CD4-positive, alpha-beta T cell (primary cell): ENCODE measurements at regions not wholly inside any gene's neighbourhood (a gene's known extent, or its start where the extent isn't known, plus 50 kb on each side); places are given as distances from the start of the nearest gene placed in this dataset.

ENCODE experiments used
- ATAC-seq: fragments of 200-7000 bp; cut with Tn5 transposase; one replicate; pipeline ENCODE4 v1.10.0; 2022; ENCODE audit warnings: mild to moderate bottlenecking; ENCODE audit not compliant: poor library complexity
- CTCF ChIA-PET: fragments of 350-600 bp; sonication (Branson Sonifier 250); formaldehyde crosslinking; loops from one replicate; lab custom pipeline; 2021; ENCODE audit warnings: antibody characterized with exemption, inconsistent platforms; lab: Charles Lee
- POLR2A ChIA-PET: fragments of 350-600 bp; sonication (Branson Sonifier 250); formaldehyde crosslinking; loops from one replicate; lab custom pipeline; 2021; ENCODE audit warnings: antibody characterized with exemption, inconsistent platforms; lab: Charles Lee
- DNase-seq, 14 experiments: peaks; one replicate each; pipeline ENCODE4 v3.0.0-alpha.2; 2013 to 2020; ENCODE audit warnings: mixed read lengths in 2 of 14
- H3K27ac ChIP-seq, 2 donors: one replicate each; pipeline versions ENCODE4 v1.5.1 to v1.7.0; 2013; ENCODE audit warnings: low read length in 2 of 2, low read depth in 1 of 2, mild to moderate bottlenecking in 1 of 2
- H3K27me3 ChIP-seq, 2 experiments: 1 replicate in 1 of 2; 2 replicates in 1 of 2; pipeline versions ENCODE4 v1.6.1 to v1.7.0; 2013; ENCODE audit warnings: low read length in 2 of 2, control low read depth in 1 of 2, mild to moderate bottlenecking in 1 of 2, moderate library complexity in 1 of 2; ENCODE audit not compliant: insufficient read depth in 2 of 2, control insufficient read depth in 1 of 2
- H3K36me3 ChIP-seq: one replicate; pipeline ENCODE4 v1.6.1; 2013; ENCODE audit warnings: low read length, control low read depth; ENCODE audit not compliant: insufficient read depth
- H3K4me1 ChIP-seq: one replicate; pipeline ENCODE4 v1.6.1; 2013; ENCODE audit warnings: low read length, control low read depth; ENCODE audit not compliant: insufficient read depth
- H3K4me3 ChIP-seq: one replicate; pipeline ENCODE4 v1.5.1; 2013; ENCODE audit warnings: mild to moderate bottlenecking, low read length, moderate library complexity
- H3K9me3 ChIP-seq, 2 experiments: 1 replicate in 1 of 2; 2 replicates in 1 of 2; pipeline versions ENCODE4 v1.6.1 to v1.7.0; 2013; ENCODE audit warnings: low read length in 2 of 2, mild to moderate bottlenecking in 2 of 2, control low read depth in 1 of 2, moderate library complexity in 1 of 2; ENCODE audit not compliant: control insufficient read depth in 1 of 2, insufficient read depth in 1 of 2
- H3K27ac Mint-ChIP-seq: one replicate; pipeline ENCODE4 v1.8.0; 2020; ENCODE audit warnings: mixed read lengths
- H3K27me3 Mint-ChIP-seq: one replicate; pipeline ENCODE4 v1.8.0; 2021; ENCODE audit warnings: mixed read lengths
- H3K36me3 Mint-ChIP-seq: one replicate; pipeline ENCODE4 v1.8.0; 2021; ENCODE audit warnings: low read depth, mixed read lengths
- H3K4me1 Mint-ChIP-seq: one replicate; pipeline ENCODE4 v1.8.0; 2021; ENCODE audit warnings: low read depth, mixed read lengths
- H3K4me3 Mint-ChIP-seq: one replicate; pipeline ENCODE4 v1.8.0; 2020; ENCODE audit warnings: mild to moderate bottlenecking, mixed read lengths
- H3K9me3 Mint-ChIP-seq: one replicate; pipeline ENCODE4 v1.8.0; 2020; ENCODE audit warnings: mixed read lengths
- intact Hi-C, 2 experiments: fragments of 100-400 bp; cut with DNase I in 1 of 2; cut with micrococcal nuclease in 1 of 2; formaldehyde crosslinking; loops; one replicate each; pipeline versions ENCODE4 v1.15.1 to v1.9.0; 2023 to 2025; cut with DNase I, micrococcal nuclease
- TF ChIP-seq, protein P1 (sequence below): fragments of 200-600 bp; IDR thresholded peaks from one replicate; pipeline ENCODE4 v1.8.0; 2022; ENCODE audit warnings: antibody characterized with exemption, mild to moderate bottlenecking

DNA sequence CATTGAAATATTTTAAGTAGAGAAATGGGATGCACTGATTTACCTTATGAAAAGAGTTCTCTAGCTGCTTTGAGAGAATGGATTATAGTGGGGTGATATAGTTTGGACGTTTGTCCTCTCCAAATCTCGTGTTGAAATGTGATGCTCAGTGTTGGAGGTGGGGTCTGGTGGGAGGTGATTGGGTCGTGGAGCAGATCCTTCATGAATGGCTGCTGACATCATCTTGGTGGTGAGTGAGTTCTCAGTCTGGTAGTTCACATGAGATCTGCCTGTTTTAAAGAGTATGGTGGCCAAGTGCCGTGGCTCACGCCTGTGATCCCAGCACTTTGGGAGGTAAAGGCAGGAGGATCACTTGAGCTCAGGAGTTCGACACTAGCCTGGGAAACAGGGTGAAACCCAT lies 58.7 kb upstream of the SH3RF3 start:
- CTCF ChIA-PET, result no interaction called here
- Mint-ChIP-seq H3K36me3 (no peaks in the 10 kb centered on the region), H3K9me3 (no peaks in the 10 kb centered on the region), H3K27ac (no peak overlapping the region), H3K4me1 (peaks cover 16% of the 10 kb centered on the region), H3K4me3 (no peak overlapping the region), H3K27me3 (peaks cover 6% of the 10 kb centered on the region)
- Histone ChIP-seq H3K27ac (no peak overlapping the region), H3K27me3 (no peaks in the 10 kb centered on the region), H3K36me3 (no peaks in the 10 kb centered on the region), H3K4me1 (peaks cover 2% of the 10 kb centered on the region), H3K4me3 (no peak overlapping the region), H3K9me3 (peaks cover 0 to 3% of the 10 kb centered on the region in 2 experiments)
- DNase-seq (no peak), ATAC-seq (no peak)
- POLR2A ChIA-PET, result interaction anchor here (1.0 kb wide), 1 partner anchor 39 kb away, joined by 3 read pairs; no protein-coding TSS in a partner anchor
- intact Hi-C loops, result no loop called here
- TF ChIP-seq, protein P1, sequence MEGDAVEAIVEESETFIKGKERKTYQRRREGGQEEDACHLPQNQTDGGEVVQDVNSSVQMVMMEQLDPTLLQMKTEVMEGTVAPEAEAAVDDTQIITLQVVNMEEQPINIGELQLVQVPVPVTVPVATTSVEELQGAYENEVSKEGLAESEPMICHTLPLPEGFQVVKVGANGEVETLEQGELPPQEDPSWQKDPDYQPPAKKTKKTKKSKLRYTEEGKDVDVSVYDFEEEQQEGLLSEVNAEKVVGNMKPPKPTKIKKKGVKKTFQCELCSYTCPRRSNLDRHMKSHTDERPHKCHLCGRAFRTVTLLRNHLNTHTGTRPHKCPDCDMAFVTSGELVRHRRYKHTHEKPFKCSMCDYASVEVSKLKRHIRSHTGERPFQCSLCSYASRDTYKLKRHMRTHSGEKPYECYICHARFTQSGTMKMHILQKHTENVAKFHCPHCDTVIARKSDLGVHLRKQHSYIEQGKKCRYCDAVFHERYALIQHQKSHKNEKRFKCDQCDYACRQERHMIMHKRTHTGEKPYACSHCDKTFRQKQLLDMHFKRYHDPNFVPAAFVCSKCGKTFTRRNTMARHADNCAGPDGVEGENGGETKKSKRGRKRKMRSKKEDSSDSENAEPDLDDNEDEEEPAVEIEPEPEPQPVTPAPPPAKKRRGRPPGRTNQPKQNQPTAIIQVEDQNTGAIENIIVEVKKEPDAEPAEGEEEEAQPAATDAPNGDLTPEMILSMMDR, result no peak

DNA sequence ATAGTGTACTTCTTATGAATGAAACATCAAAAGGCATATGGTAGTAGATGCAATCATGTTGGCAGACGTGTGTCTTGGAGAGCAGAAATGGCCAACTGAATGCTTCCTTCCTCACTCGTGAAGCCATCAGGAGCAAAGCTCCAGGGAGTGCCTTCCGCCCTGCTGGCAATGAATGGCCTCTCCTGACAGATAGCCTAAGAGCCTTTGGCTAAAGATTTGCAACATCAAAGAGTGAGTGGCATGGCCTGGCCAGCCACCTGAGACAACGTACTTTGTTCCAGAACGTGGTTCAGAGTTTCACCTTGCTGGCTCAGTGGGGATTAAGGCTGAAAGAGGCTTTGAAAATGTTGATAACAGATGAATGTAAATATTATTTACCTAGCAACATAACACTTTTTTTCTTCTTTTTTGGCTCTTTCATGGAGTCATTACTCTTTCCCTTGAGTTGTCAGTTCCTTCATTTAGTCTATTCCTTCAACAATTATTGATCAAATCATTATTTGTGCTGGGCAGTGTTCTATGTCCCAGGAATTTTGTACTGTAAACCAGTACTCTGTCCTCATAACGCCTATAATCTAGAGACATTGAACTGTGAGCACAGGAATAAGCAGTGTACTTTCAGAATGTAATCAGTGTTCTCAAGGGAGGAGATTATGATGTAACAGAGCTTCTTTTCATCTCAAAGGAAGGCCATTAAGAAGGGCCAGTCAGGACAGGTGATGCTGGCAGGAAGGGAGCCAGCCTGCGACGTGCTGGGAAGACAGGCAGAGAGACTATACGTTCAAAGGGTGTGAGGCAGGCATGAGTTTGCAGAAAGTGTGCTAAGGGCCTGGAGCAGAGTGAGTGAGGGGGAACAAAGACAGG lies 59.4 kb upstream of the SH3RF3 start:
- H3K4me3 ChIP-seq, result no peak overlapping the region
- Mint-ChIP-seq H3K27me3 (peaks cover 6% of the 10 kb centered on the region), H3K27ac (no peak overlapping the region), H3K4me3 (no peak overlapping the region), H3K9me3 (no peaks in the 10 kb centered on the region), H3K4me1 (peaks cover 16% of the 10 kb centered on the region), H3K36me3 (no peaks in the 10 kb centered on the region)
- intact Hi-C loops, result no loop called here
- ChIA-PET POLR2A (interaction anchor here (1.7 kb wide), 1 partner anchor 38 kb away, joined by 5 read pairs; no protein-coding TSS in a partner anchor), CTCF (no interaction called here)
- no peaks in the 10 kb centered on the region for H3K27me3 ChIP-seq
- no peaks in the 10 kb centered on the region for H3K36me3 ChIP-seq
- H3K27ac ChIP-seq, result no peak overlapping the region
- ATAC-seq (no peak), DNase-seq (no peak)
- H3K9me3 ChIP-seq, result peaks cover 0 to 3% of the 10 kb centered on the region in 2 experiments
- TF ChIP-seq, protein P1, result no peak
- peaks cover 2% of the 10 kb centered on the region for H3K4me1 ChIP-seq

DNA sequence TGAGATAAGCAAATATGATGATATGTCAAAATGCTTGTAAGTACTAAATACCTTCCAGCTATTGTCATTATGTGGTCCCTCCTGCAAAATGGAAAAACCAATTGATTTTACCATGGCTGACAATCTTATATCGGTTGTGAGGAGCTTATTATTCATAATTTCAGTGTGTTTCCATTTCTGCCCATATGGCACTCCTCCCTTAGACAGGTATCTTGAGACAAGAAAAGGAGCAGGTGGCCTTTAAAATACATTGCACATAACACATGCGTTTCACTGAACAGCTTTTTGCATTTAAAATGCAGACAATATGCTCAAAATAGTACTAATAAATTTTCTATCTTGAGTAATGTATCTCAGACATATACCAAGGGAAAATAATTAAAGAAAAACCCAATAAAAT lies 60.2 kb upstream of the SH3RF3 start:
- Histone ChIP-seq H3K36me3 (no peaks in the 10 kb centered on the region), H3K4me1 (peaks cover 2% of the 10 kb centered on the region), H3K27ac (no peak overlapping the region), H3K9me3 (peaks cover 0 to 3% of the 10 kb centered on the region in 2 experiments), H3K27me3 (no peaks in the 10 kb centered on the region), H3K4me3 (no peak overlapping the region)
- intact Hi-C loops, result no loop called here
- Mint-ChIP-seq H3K27ac (no peak overlapping the region), H3K27me3 (peaks cover 6% of the 10 kb centered on the region), H3K4me3 (no peak overlapping the region), H3K9me3 (no peaks in the 10 kb centered on the region), H3K36me3 (no peaks in the 10 kb centered on the region), H3K4me1 (peaks cover 16% of the 10 kb centered on the region)
- CTCF ChIA-PET, result no interaction called here
- TF ChIP-seq, protein P1, result no peak
- no peak for DNase-seq
- POLR2A ChIA-PET, result interaction anchor here (1.7 kb wide), 1 partner anchor 37 kb away, joined by 5 read pairs; no protein-coding TSS in a partner anchor
- no peak for ATAC-seq
